H4 (cell line): ENCODE measurements at regions not wholly inside any gene's neighbourhood (a gene's known extent, or its start where the extent isn't known, plus 50 kb on each side); places are given as distances from the start of the nearest gene placed in this dataset.

Source experiments
- DNase-seq: peaks from one replicate; pipeline ENCODE4 v3.0.0-alpha.2; 2015; ENCODE audit warnings: low spot score

DNA sequence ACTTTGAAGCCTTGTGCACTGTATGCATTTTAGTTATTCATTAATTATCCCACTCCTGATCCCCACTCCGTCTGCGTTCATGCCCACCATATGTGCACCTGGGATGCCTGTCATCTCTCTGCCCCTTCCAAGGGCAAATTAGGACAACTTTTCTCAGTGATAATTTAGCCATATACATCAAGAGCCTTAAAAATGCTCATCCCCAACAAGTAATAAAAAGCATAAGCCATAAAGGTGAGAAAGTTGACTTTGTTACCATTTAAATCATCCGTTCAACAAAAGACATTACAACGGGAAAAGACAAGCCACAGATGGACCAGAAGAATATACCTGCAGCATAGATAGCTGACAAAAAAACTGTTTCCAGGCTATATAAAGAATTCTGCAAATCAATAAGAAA is 131.4 kb upstream of the LINGO1 start:
- no peak for DNase-seq

DNA sequence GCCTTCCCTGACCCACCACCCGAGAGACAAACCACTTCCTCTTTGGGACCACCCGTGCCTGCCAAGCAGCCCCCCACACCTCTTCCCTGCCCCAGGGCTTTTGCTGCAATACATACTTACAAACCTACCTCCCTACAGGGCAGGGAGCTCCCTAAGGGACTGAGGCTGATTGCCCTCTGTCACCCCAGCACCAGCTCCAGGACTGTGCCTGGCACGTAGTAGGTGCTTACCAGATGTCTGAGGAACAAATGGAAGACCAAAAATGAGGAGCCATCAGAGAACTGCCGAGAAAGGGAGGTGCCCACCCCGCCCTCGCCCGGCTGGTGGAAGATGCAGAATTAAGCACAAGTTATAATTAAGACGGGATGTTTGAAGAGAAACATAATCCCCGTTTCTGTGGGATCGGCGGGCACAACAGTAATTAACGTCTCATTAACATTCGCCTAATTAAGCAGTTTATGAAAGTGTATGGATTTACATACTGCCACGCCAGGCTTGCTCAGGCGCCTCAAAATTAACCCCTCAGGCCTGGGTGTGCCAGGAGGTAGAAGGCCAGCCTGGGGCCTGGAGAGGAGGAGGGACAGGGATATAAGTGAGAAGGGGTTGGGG is 130.1 kb upstream of the LINGO1 start:
- no peak for DNase-seq

- DNase-seq: no peak
These were observed 127.3 kb upstream of the LINGO1 start for GRCh38 chr15:77759896-77760592.

DNA sequence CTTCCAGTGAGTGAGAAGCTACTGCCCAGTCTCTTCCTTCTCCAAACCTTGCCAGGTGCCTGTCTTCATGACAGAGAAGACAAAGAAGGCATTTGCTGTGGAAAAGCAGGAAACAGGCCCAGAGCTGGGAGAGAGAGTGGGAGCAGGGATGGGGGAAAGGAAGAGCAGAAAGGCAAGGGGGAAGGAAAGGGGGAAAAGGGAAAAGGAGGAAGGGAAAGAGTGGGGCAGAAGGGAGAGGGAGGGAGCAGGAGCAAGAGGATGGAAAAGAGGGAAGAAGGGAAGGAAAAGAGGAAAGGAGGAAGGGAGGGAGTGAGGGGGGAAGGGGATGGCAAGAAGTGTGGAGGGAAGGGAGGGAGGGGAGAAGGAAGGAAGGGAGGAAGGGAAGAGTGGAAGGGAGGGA is 121.2 kb upstream of the LINGO1 start:
- DNase-seq: no peak

- DNase-seq: no peak
These were observed 120.7 kb upstream of the LINGO1 start for GRCh38 chr15:77753281-77753873.

GRCh38 chr15:77749998-77750540 is 117.4 kb upstream of the LINGO1 start:
- DNase-seq: no peak

DNA sequence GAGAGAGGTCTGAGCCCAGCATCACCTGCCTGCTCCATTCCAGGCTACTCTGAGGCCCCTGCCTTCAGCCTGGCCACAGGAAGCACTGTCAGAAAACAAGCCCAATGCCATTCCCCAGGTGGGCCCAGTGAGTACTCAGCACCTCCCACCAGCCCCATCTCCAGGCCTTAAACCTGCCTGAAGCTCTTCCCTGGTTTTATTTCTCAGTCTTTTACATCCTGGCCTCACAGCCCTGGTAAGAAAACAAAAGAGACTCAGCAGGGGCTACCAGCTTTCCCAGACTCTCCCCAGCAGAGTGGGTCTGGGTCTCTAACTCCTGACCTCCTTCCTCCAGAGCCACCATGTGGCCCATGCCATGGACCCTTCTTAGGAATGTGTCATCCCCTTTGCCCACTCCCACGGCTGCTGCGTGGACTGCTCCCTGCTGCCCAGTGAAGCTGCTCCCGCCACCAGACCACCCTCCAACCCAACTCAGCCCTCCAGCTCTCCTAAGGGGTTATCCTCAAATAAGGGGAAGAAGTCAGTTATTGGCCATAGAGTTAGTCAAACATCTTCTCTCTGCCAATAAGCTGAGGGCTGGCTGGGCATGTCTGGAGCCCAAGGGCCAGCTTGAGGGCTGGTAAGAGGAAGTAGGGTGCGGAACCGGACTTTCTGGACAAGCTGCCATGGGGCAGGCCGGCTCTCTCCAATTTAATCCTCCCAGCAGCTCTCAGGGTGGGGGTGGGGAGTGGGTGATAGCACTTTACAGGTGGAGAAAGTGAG is 116.7 kb upstream of the LINGO1 start:
- no peak for DNase-seq

DNA sequence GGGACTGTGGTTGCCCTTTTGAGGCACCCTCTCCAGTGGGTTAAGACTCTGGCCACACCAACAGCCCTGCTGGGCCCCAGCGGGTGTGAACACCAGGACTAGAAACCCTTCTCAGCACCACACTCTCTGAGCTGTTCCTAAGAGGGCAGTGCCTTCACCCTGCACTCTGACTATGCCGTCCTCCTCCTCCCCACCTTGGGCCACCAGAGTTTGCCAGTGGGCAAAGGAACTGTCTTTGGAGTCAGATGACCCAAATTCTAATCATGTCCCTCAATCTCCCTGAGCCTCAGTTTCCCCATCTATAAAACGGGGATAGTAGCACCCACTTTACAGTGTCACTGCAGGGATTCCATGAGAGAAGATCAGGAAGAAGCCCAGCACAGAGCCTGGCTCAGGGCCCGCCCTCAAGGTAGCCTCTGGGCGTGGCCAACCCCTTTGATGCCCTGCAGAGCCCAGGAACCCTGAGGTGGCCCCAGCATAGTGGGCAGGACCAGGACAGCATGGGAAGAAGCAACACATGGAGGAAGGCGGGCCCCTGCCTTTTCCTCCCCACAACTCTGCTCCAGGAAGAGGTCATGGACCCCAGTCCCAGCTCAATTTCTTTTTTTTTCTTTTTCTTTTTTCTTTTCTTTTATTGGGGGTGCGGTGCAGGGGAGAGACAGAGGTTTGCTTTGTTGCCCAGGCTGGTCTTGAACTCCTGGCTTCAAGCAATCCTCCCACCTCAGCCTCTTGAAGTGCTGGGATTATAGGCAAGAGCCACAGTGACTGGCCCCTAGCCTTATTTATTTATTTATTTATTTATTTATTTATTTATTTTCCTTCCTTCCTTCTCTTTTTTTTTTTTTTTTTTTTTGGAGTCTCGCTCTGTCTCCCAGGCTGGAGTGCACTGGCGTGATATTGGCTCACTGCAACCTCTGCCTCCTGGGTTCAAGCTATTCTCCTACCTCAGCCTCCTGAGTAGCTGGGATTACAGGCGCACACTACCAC is 115.7 kb upstream of the LINGO1 start:
- DNase-seq: no peak

GRCh38 chr15:77747175-77748077 is 114.7 kb upstream of the LINGO1 start:
- DNase-seq: no peak

GRCh38 chr15:77746254-77747174 is 113.8 kb upstream of the LINGO1 start:
- DNase-seq: no peak

DNA sequence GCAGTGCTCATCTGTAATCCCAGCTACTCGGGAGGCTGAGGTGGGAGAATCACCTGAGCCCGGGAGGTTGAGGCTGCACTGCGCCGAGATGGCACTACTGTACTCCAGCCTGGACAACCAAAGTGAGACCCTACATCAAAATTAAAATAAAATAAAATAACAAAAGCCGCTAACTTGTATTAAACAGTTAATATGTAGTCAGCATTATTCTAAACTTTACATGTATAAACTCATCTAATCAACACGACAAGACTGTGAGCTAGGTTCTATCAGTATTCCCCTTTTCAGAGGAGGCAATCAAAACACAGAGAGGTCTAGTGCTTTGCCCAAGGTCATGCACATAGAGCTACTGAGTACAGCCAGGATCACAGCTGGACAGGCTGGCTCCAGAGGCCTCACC is 111.7 kb upstream of the LINGO1 start:
- DNase-seq: no peak

GRCh38 chr15:77742570-77742969 is 109.9 kb upstream of the LINGO1 start:
- no peak for DNase-seq

DNA sequence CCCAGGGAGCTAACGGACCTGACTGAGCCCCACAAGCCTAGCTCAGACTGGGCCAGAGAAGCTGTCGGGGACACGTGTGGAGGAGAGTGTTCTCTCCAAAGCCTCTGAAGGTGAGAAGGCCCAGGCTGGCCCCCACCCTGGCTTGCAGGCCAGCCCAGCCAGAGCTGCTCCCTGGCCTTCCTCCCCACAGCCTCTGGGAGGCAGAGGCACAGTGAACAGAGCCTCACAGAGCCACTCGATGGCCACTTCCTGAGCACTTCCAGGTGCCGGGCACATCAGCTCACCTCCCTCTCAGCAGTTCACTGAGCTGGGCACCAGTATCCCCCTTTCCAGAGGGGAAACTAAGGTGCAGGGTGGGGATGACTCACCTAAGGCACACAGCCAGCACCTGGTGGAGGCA is 109.4 kb upstream of the LINGO1 start:
- no peak for DNase-seq

GRCh38 chr15:77741106-77741505 is 108.4 kb upstream of the LINGO1 start:
- no peak for DNase-seq

DNA sequence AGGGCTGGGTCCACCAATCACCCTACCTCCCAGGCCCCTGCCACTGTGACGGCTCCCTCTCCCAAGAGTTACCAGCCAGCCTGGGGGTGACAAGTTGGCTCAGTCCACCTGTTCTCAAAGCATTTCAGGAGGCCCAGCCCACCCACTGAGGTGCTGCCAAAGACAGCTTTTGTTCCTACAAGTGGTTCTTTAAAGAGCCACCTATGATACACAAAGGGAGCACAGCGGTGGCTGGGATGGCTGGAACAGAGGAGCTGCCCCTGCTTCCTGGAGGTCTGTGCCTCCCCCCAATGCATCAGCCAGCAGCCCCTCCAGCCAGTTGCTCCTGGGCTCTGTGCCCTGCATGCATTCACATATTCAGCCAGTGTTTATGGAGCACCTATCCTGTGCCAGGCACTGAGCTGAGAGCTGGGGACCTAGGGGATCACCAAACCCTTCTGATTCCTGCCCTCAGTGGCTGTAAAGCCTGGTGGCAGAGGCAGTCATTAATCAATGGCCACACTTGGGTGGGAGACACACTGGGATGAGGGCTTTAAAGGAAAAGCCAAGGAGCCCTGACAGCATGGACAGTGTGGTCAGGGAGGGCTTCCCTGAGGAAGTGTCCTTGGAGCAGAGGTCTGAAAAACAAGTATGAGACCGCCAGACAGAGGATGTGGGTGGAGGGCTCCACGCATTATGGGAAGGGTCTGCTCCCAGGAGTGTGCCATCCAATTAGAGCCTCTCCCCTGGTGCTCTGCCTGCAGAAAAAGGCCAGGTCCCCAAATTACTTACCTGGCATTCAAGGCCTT is 107.1 kb upstream of the LINGO1 start:
- DNase-seq: no peak

GRCh38 chr15:77738441-77739302 is 106.0 kb upstream of the LINGO1 start:
- no peak for DNase-seq

- no peak for DNase-seq
These were observed 105.3 kb upstream of the LINGO1 start for GRCh38 chr15:77738038-77738370.
